HepG2 (cell line): ENCODE measurements at regions not wholly inside any gene's neighbourhood (a gene's known extent, or its start where the extent isn't known, plus 50 kb on each side); places are given as distances from the start of the nearest gene placed in this dataset.
A peak's percentile ranks its signal among the peaks of the same experiment; 100 is the strongest.

ENCODE experiments used
- ATAC-seq: fragments of 200-7000 bp; cut with Tn5 transposase; 3 replicates; pipeline ENCODE4 v1.9.1; 2020; ENCODE audit warnings: mild to moderate bottlenecking, moderate library complexity
- BruUV-seq: library from RNA; stranded (reverse); fragments of 400-500 nt; replicated peaks from 2 replicates; lab custom pipeline; 2021; lab: Mats Ljungman, UMichigan
- CTCF ChIA-PET: fragments of 300-600 bp; formaldehyde crosslinking; extraction: SDS; loops from one replicate; lab custom pipeline; 2021; ENCODE audit warnings: low total read pairs, inconsistent platforms, low intra/inter-chr PET ratio; lab: Yijun Ruan, JAX
- POLR2A ChIA-PET: fragments of 350-600 bp; sonication (Branson Sonifier 250); formaldehyde crosslinking; loops from one replicate; lab custom pipeline; 2020; ENCODE audit warnings: antibody characterized with exemption, inconsistent platforms; lab: Yijun Ruan, JAX
- DNase-seq: peaks from one replicate; pipeline ENCODE4 v3.0.0-alpha.2; 2015; ENCODE audit warnings: low spot score
- FAIRE-seq: peaks from 3 replicates; lab custom pipeline; 2011; peaks lifted over from hg19 to GRCh38; lab: Jason Lieb, UNC
- H2AFZ ChIP-seq: one replicate; pipeline ENCODE4 v1.6.1; 2011; ENCODE audit warnings: low read length, inconsistent platforms
- H3K27ac ChIP-seq: fragments of 300-600 bp; 3 replicates; pipeline ENCODE4 v1.8.0; 2011; ENCODE audit warnings: mixed run types, mild to moderate bottlenecking, mixed read lengths, low read length, inconsistent platforms; ENCODE audit not compliant: insufficient read depth; ENCODE audit errors: extremely low read length
- H3K27me3 ChIP-seq, 2 experiments: fragments of 200-600 bp in 1 of 2; 2 replicates in 1 of 2; 3 replicates in 1 of 2; pipeline versions ENCODE4 v1.6.0 to v1.8.0; 2011; ENCODE audit warnings: low read length in 2 of 2, mild to moderate bottlenecking in 2 of 2, moderate library complexity in 2 of 2, inconsistent platforms in 1 of 2; ENCODE audit not compliant: insufficient read depth in 2 of 2, control insufficient read depth in 1 of 2
- H3K36me3 ChIP-seq, 2 experiments: fragments of 200-600 bp in 1 of 2; replicated peaks in 1 of 2; 2 replicates in 1 of 2; 3 replicates in 1 of 2; pipeline versions ENCODE4 v1.5.1 to v1.8.0; 2011; ENCODE audit warnings: low read length in 2 of 2, inconsistent platforms in 1 of 2; ENCODE audit not compliant: insufficient read depth in 2 of 2, control insufficient read depth in 1 of 2
- H3K4me1 ChIP-seq: 2 replicates; pipeline ENCODE4 v1.5.1; 2012; ENCODE audit warnings: low read length, inconsistent platforms; ENCODE audit not compliant: insufficient read depth
- H3K4me2 ChIP-seq: 2 replicates; pipeline ENCODE4 v1.6.0; 2011; ENCODE audit warnings: low read depth, low read length, inconsistent platforms
- H3K4me3 ChIP-seq, 3 experiments: fragments of 200-600 bp in 1 of 3; sonication (generic), shearing (Covaris generic) in 1 of 3; replicated peaks in 1 of 3; 2 replicates each; pipeline ENCODE4 v1.5.1; 2011 to 2016; ENCODE audit warnings: low read length in 3 of 3, inconsistent platforms in 2 of 3, low read depth in 2 of 3, mild to moderate bottlenecking in 2 of 3, control low read depth in 1 of 3, mixed read lengths in 1 of 3; ENCODE audit not compliant: insufficient read depth in 1 of 3
- H3K79me2 ChIP-seq: one replicate; pipeline ENCODE4 v1.6.1; 2011; ENCODE audit warnings: low read length, inconsistent platforms; ENCODE audit not compliant: insufficient read depth
- H3K9ac ChIP-seq: 2 replicates; pipeline ENCODE4 v1.6.0; 2011; ENCODE audit warnings: mild to moderate bottlenecking, low read depth, low read length, inconsistent platforms; ENCODE audit not compliant: insufficient read depth
- H3K9me3 ChIP-seq: 2 replicates; pipeline ENCODE4 v1.5.1; 2012; ENCODE audit warnings: mild to moderate bottlenecking, low read length
- H4K20me1 ChIP-seq: 2 replicates; pipeline ENCODE4 v1.6.0; 2011; ENCODE audit warnings: inconsistent platforms, mild to moderate bottlenecking, low read length, moderate library complexity; ENCODE audit not compliant: insufficient read depth
- FOXK1 ChIP-seq: sonication (generic); formaldehyde crosslinking; IDR thresholded peaks from 2 replicates; pipeline ENCODE4 v1.4.0; 2020; ENCODE audit warnings: low read depth, missing genetic modification reagents, borderline replicate concordance
- FOXO1 ChIP-seq: sonication (generic); formaldehyde crosslinking; IDR thresholded peaks from 2 replicates; pipeline ENCODE4 v1.4.0; 2020; ENCODE audit warnings: missing genetic modification reagents
- GATA4 ChIP-seq: sonication (generic); IDR thresholded peaks from 2 replicates; pipeline ENCODE4 v1.6.1; 2016; ENCODE audit warnings: antibody characterized with exemption, low read depth, borderline replicate concordance
- HCFC1 ChIP-seq: fragments of 150-350 bp; IDR thresholded peaks from 2 replicates; pipeline ENCODE4 v1.6.1; 2014; ENCODE audit warnings: low read depth, low read length
- HOXA3 ChIP-seq: sonication (generic); formaldehyde crosslinking; IDR thresholded peaks from 2 replicates; pipeline ENCODE4 v1.5.0; 2020; ENCODE audit warnings: missing genetic modification reagents
- MAFF ChIP-seq: IDR thresholded peaks from 2 replicates; pipeline ENCODE4 v1.6.1; 2011; ENCODE audit warnings: low read depth, low read length, improper control_type of control experiment
- MAFK ChIP-seq, 2 experiments: IDR thresholded peaks in 1 of 2; conservative IDR thresholded peaks in 1 of 2; 2 replicates each; pipeline ENCODE4 v1.6.1; 2011; ENCODE audit warnings: improper control_type of control experiment in 2 of 2, low read length in 2 of 2
- RAD51 ChIP-seq: fragments of 450-650 bp; IDR thresholded peaks from 2 replicates; pipeline ENCODE4 v1.6.1; 2016; ENCODE audit warnings: borderline replicate concordance
- SUZ12 ChIP-seq: fragments of 150-350 bp; IDR thresholded peaks from 2 replicates; pipeline ENCODE4 v1.6.1; 2014; ENCODE audit warnings: low read depth, low read length
- TEAD3 ChIP-seq: optimal IDR thresholded peaks from 2 replicates; pipeline ENCODE3; 2016; ENCODE audit warnings: borderline replicate concordance
- THAP11 ChIP-seq: IDR thresholded peaks from 2 replicates; pipeline ENCODE4 v1.6.1; 2016; ENCODE audit warnings: missing biosample characterization, missing genetic modification reagents
- ZBTB20 ChIP-seq: sonication (generic); formaldehyde crosslinking; IDR thresholded peaks from 2 replicates; pipeline ENCODE4 v1.8.1; 2023; ENCODE audit warnings: missing genetic modification reagents, low read depth, mild to moderate bottlenecking, borderline replicate concordance
- ZNF143 ChIP-seq: sonication (generic); formaldehyde crosslinking; IDR thresholded peaks from 2 replicates; pipeline ENCODE4 v1.4.0; 2020; ENCODE audit warnings: missing genetic modification reagents
- ZNF230 ChIP-seq: sonication (generic); formaldehyde crosslinking; IDR thresholded peaks from 2 replicates; pipeline ENCODE4 v1.4.0; 2020; ENCODE audit warnings: mild to moderate bottlenecking, missing genetic modification reagents
- WGBS: methylation state at CpG from one replicate; pipeline ENCODE4 v1.1.6; 2017; ENCODE audit warnings: low lambda C conversion rate; 5-methylcytosine and 5-hydroxymethylcytosine counted together
- in situ Hi-C: cut with HindIII; loops from 2 replicates; pipeline ENCODE4 v1.10.0; 2017; ENCODE audit warnings: low pct_unique_long_range_greater_than_20kb; ENCODE audit not compliant: extremely low pct_ligation_motif_present
- intact Hi-C: fragments of 100-400 bp; cut with micrococcal nuclease; formaldehyde crosslinking; loops from one replicate; pipeline ENCODE4 v1.10.0; 2022; ENCODE audit not compliant: unreplicated experiment
- TF ChIP-seq, protein P1 (sequence below), 2 experiments: sonication (generic) in 1 of 2; formaldehyde crosslinking in 1 of 2; IDR thresholded peaks; 2 replicates each; pipeline versions ENCODE4 v1.5.1 to v1.6.1; 2011 to 2020; ENCODE audit warnings: borderline replicate concordance in 1 of 2, low read depth in 1 of 2, low read length in 1 of 2, mild to moderate bottlenecking in 1 of 2, missing genetic modification reagents in 1 of 2, moderate library complexity in 1 of 2

GRCh38 chr4:37762991-37763368 is 63.5 kb upstream of the PGM2 start:
- Histone ChIP-seq H2AFZ (no peak overlapping the region), H3K4me1 (peaks cover 71% of the 10 kb centered on the region), H4K20me1 (no peaks in the 10 kb centered on the region), H3K9me3 (no peaks in the 10 kb centered on the region), H3K9ac (no peak overlapping the region), H3K79me2 (no peaks in the 10 kb centered on the region), H3K4me2 (peak overlapping the region; percentile 45), H3K4me3 (no peak overlapping the region), H3K36me3 (no peaks in the 10 kb centered on the region), H3K27ac (no peak overlapping the region), H3K27me3 (peaks cover 0 to 5% of the 10 kb centered on the region in 2 experiments; a peak in 2 of 5 replicates)
- TF ChIP-seq ZNF230 (CRISPR knock-in tag) = no peak
- TF ChIP-seq ZBTB20 = no peak
- TF ChIP-seq MAFK (conservative IDR thresholded peaks at IDR 0.05 in 1 of 2, IDR thresholded peaks at IDR 0.05 in 1 of 2; ENCODE audit: low read length in 2 of 2) = peak; percentile 63 to 87
- TF ChIP-seq MAFF = peak; percentile 81
- no peak for ATAC-seq
- in situ Hi-C loops = no loop called here
- no peak for DNase-seq
- WGBS = 3% methylated on average over 4 of the region's 4 CpGs
- BruUV-seq = no TSS peak
- ChIA-PET CTCF (no interaction called here), POLR2A (no interaction called here)
- intact Hi-C loops = no loop called here
- FAIRE-seq = no peak

GRCh38 chr4:37762294-37762990 is 64.0 kb upstream of the PGM2 start:
- in situ Hi-C loops (no loop called here), intact Hi-C loops (no loop called here)
- Histone ChIP-seq H3K27ac (no peak overlapping the region), H3K4me3 (no peak overlapping the region), H3K9me3 (no peaks in the 10 kb centered on the region), H3K27me3 (peaks cover 0 to 2% of the 10 kb centered on the region in 2 experiments; a peak in 2 of 5 replicates), H3K9ac (no peak overlapping the region), H2AFZ (no peak overlapping the region), H3K36me3 (no peaks in the 10 kb centered on the region), H3K79me2 (no peaks in the 10 kb centered on the region), H3K4me2 (peak overlapping the region; percentile 45), H4K20me1 (no peaks in the 10 kb centered on the region), H3K4me1 (peaks cover 70% of the 10 kb centered on the region)
- no peak for FAIRE-seq
- peak; percentile 9 for DNase-seq
- no TSS peak for BruUV-seq
- ATAC-seq = peak; percentile 21; the same call in 1 of the 3 replicates
- WGBS = 46% methylated on average over 3 of the region's 3 CpGs
- TF ChIP-seq HOXA3 = no peak
- TF ChIP-seq FOXK1 = 0 out of 2 replicates have a peak, but pooled peaks have one; percentile 25
- peak; percentile 97 for TF ChIP-seq THAP11
- peak; percentile 37; the same call in 1 of the 2 replicates for TF ChIP-seq SUZ12
- peak; percentile 66; the same call in 1 of the 2 replicates for TF ChIP-seq HCFC1
- peak; percentile 88 for TF ChIP-seq ZNF143 (CRISPR knock-in tag)
- TF ChIP-seq TEAD3 = peak; percentile 30
- TF ChIP-seq GATA4 = no peak
- no peak for TF ChIP-seq FOXO1 (CRISPR knock-in tag)
- TF ChIP-seq, protein P1, sequence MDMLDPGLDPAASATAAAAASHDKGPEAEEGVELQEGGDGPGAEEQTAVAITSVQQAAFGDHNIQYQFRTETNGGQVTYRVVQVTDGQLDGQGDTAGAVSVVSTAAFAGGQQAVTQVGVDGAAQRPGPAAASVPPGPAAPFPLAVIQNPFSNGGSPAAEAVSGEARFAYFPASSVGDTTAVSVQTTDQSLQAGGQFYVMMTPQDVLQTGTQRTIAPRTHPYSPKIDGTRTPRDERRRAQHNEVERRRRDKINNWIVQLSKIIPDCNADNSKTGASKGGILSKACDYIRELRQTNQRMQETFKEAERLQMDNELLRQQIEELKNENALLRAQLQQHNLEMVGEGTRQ (IDR thresholded peaks at IDR 0.05; ENCODE audit: low read depth, low read length) = peak; percentile 76
- TF ChIP-seq, protein P1 (CRISPR knock-in tag; IDR thresholded peaks at IDR 0.05; ENCODE audit: borderline replicate concordance) = peak; percentile 89; the same call in 1 of the 2 replicates
- TF ChIP-seq RAD51 = peak; percentile 50; the same call in 1 of the 2 replicates
- ChIA-PET POLR2A (no interaction called here), CTCF (no interaction called here)
